Breast epithelium (tissue), 3 donors: ENCODE measurements at regions not wholly inside any gene's neighbourhood (a gene's known extent, or its start where the extent isn't known, plus 50 kb on each side); places are given as distances from the start of the nearest gene placed in this dataset.

ENCODE experiments used
- CTCF ChIP-seq, 3 donors: fragments of 450-650 bp; IDR thresholded peaks; one replicate each; pipeline ENCODE4 v1.5.1; 2016 to 2017; ENCODE audit warnings: antibody characterized with exemption in 3 of 3, mild to moderate bottlenecking in 3 of 3, moderate library complexity in 3 of 3
- POLR2A ChIP-seq: fragments of 450-650 bp; IDR thresholded peaks from one replicate; pipeline ENCODE4 v1.6.1; 2016; ENCODE audit warnings: antibody characterized with exemption, mild to moderate bottlenecking, moderate library complexity

DNA sequence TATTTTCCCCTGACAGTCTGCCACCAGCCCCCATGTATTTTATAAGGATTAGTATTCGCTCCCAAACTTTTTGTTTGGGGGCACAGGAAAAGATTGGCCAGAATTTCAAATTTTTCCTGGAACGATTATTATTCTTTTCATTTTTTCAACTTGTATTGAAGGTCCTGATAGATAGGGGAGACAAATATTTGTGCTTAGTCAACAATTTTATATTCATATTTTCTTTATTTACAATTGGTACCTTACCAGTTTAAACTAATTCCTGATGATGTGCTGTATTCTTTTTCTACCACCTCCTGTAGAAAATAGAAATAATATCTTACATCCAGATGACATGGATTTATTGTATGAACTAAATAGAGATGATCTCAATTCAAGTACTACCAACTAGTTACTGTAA lies 60.7 kb upstream of the TSLP start:
- TF ChIP-seq CTCF (IDR thresholded peaks at IDR 0.05) (no peak), POLR2A (no peak)
